Muscle layer of duodenum (tissue), 2 donors: ENCODE measurements at regions not wholly inside any gene's neighbourhood (a gene's known extent, or its start where the extent isn't known, plus 50 kb on each side); places are given as distances from the start of the nearest gene placed in this dataset.

ENCODE experiments used
- H3K27ac ChIP-seq: one replicate; pipeline ENCODE4 v1.7.0; 2013; ENCODE audit warnings: mild to moderate bottlenecking, low read length
- H3K27me3 ChIP-seq: one replicate; pipeline ENCODE4 v1.7.0; 2013; ENCODE audit warnings: low read depth, mild to moderate bottlenecking, control low read depth, low read length
- H3K36me3 ChIP-seq, 2 donors: one replicate each; pipeline ENCODE4 v1.7.0; 2013; ENCODE audit warnings: low read length in 2 of 2, control low read depth in 1 of 2, mild to moderate bottlenecking in 1 of 2; ENCODE audit not compliant: insufficient read depth in 2 of 2, control insufficient read depth in 1 of 2
- H3K4me1 ChIP-seq, 2 donors: one replicate each; pipeline ENCODE4 v1.7.0; 2013; ENCODE audit warnings: low read length in 2 of 2, mild to moderate bottlenecking in 2 of 2, control low read depth in 1 of 2, moderate library complexity in 1 of 2; ENCODE audit not compliant: insufficient read depth in 2 of 2, control insufficient read depth in 1 of 2
- H3K4me3 ChIP-seq, 2 donors: one replicate each; pipeline ENCODE4 v1.7.0; 2013; ENCODE audit warnings: low read length in 2 of 2, low read depth in 1 of 2, mild to moderate bottlenecking in 1 of 2
- H3K9me3 ChIP-seq, 2 donors: one replicate each; pipeline ENCODE4 v1.7.0; 2013; ENCODE audit warnings: low read length in 2 of 2, control low read depth in 1 of 2, mild to moderate bottlenecking in 1 of 2; ENCODE audit not compliant: control insufficient read depth in 1 of 2
- donor health status: healthy.

DNA sequence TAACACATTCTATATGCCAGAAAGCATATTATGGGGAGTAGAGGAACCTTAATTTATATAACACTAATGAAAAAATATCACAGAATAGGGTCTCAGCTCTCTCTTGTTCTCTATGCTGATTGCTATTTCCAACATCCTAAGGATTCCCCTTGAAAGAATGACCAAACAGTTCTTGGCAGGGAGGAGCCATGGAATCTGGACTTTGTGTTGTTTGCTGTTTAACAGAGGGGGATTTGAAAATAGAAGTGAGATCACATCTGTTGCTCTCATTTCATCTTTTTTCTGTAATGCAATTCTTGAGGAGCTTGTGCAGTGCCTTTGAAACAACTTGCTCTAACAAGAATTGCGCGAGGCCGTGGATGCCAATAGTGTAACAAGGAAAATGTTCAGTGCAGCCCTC lies 755.3 kb downstream of the TLE1 start:
- Histone ChIP-seq H3K27ac (no peak overlapping the region), H3K36me3 (no peaks in the 10 kb centered on the region), H3K9me3 (no peaks in the 10 kb centered on the region), H3K27me3 (no peaks in the 10 kb centered on the region), H3K4me1 (no peaks in the 10 kb centered on the region), H3K4me3 (no peak overlapping the region)

DNA sequence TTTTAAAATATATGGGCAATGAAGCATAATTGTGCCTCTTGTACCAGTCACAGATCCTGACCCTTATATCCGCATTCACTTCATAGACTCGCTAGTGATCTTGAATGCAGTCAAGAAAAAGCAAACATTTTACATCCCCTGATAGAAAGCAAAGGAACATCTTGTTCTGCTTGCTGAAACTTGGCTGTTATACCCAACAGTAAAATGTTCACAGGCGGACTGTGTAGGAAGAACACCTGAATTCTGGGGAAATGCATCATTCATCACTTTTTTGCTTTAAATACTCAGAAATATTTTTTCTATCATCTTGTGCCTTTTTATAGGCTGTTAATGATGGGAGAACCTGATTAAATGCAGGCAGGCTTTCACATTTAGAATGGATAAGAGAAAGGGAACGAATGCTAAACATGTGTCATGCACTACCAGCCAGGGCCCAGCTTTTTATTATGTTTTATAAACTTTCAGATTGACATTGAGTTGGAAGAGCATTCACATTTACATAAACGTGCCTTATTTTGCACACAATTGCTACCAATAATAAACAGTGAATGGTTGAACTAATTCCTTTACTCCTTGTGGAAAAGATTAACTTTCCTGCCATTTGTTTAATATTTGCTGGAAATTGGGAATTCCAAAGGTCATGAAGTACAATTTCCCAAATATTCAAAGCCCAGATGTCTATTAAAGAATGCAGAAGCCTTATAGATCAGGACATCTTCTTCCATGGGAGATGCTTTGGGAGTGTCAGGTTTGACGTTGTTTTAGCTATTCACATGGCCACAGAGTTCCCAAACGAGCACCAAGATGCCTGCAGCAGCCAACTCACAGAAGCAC lies 756.2 kb downstream of the TLE1 start:
- H3K4me3 ChIP-seq = no peak overlapping the region
- H3K4me1 ChIP-seq = no peaks in the 10 kb centered on the region
- no peaks in the 10 kb centered on the region for H3K9me3 ChIP-seq
- no peaks in the 10 kb centered on the region for H3K27me3 ChIP-seq
- no peak overlapping the region for H3K27ac ChIP-seq
- no peaks in the 10 kb centered on the region for H3K36me3 ChIP-seq

DNA sequence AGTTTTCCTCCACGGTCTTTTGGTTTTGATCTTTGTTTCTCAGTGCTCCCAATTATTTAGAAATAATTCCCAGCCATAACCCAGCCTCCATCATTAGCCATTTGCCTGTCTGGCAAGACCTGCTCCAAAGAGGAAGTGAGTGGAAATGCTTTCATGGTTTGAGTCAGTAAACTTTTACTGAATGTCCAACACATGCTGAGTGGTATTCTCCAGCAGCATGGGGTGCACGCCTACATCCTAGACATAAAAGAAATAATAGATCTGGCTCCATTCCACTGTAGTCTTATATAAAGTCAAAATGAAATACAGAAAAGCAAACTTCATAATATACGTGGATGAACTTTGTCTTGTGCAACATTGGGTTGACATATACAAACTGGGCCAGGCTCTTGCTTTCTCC lies 757.2 kb downstream of the TLE1 start:
- H3K27ac ChIP-seq = no peak overlapping the region
- no peaks in the 10 kb centered on the region for H3K4me1 ChIP-seq
- H3K9me3 ChIP-seq = no peaks in the 10 kb centered on the region
- H3K4me3 ChIP-seq = no peak overlapping the region
- H3K27me3 ChIP-seq = no peaks in the 10 kb centered on the region
- no peaks in the 10 kb centered on the region for H3K36me3 ChIP-seq

DNA sequence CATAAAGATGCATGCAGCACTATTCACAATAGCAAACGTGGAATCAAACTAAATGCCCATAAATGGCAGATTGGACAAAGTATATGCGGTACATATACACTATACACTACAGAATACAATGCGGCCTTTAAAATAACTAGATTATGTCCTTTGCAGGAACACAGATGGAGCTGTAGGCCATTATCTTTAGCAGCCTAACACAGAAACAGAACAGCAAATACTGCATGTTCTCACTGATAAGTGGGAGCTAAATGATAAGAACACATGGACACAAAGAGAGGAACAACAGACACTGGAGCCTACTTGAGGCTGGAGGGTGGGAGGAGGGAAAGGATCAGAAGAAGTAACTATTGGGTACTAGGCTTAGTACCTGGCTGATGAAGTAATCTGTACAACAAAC lies 758.2 kb downstream of the TLE1 start:
- H3K9me3 ChIP-seq = no peaks in the 10 kb centered on the region
- H3K36me3 ChIP-seq = no peaks in the 10 kb centered on the region
- H3K27me3 ChIP-seq = no peaks in the 10 kb centered on the region
- no peak overlapping the region for H3K4me3 ChIP-seq
- no peaks in the 10 kb centered on the region for H3K4me1 ChIP-seq
- H3K27ac ChIP-seq = no peak overlapping the region

DNA sequence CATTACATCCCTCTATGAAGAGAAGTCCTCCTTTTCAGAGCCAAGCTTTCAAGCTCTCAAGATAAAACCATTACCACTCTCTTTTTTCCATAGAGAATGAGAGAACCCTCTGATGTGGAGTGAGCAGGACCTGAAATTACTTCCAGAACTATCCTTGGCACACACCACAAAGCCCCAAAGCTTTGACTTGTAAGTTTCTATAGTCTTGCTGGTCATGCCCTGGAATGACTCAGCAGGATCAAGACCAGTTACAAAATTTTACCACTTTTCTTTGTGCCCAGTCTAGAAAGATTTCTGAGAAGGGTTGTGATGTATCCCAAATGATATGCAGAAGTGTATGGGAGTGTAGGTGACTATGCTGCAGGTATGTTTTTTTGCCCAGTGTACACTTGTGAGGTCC lies 760.6 kb downstream of the TLE1 start:
- no peaks in the 10 kb centered on the region for H3K27me3 ChIP-seq
- no peaks in the 10 kb centered on the region for H3K9me3 ChIP-seq
- no peak overlapping the region for H3K27ac ChIP-seq
- H3K4me3 ChIP-seq = no peak overlapping the region
- H3K36me3 ChIP-seq = no peaks in the 10 kb centered on the region
- H3K4me1 ChIP-seq = no peaks in the 10 kb centered on the region

DNA sequence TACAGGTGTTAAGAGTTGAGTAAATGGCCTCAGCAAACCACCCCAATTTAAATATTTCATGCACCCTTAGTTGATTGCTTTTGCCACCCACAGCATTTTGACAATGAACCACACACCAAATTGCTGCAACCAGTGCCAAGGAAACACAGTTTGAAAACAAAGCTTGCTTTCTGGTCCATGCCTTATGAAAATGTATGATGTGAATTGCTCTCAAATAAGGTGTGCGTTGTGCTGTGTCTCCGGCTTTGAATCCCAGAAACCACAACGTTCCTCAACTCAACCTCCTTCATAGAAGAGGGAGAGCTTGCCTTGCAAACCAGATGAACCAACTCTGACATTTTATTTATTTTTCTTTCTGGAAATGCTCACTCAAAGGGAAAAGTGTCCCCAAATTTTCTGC lies 762.7 kb downstream of the TLE1 start:
- no peaks in the 10 kb centered on the region for H3K27me3 ChIP-seq
- H3K4me3 ChIP-seq = no peak overlapping the region
- no peaks in the 10 kb centered on the region for H3K36me3 ChIP-seq
- H3K27ac ChIP-seq = no peak overlapping the region
- H3K9me3 ChIP-seq = no peaks in the 10 kb centered on the region
- H3K4me1 ChIP-seq = no peaks in the 10 kb centered on the region

DNA sequence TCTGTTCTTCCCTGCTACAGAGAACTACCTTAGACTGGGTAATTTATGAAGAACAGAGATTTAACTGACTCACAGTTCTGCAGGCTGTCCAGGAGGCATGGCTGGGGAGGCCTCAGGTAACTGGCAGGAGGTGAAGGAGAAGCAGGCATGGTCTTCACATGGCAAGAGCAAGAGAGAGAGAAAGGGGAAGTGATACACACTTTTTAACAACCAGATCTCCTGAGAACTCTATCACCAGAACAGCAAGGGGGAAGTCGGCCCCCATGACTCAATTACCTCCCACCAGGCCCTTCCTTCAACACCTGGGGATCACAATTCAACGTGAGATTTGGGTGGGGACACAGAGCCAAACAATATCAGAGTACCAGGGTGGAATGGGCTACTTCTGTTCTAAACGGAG lies 766.8 kb downstream of the TLE1 start:
- no peak overlapping the region for H3K27ac ChIP-seq
- peaks cover 0 to 9% of the 10 kb centered on the region in 2 donors for H3K9me3 ChIP-seq
- no peaks in the 10 kb centered on the region for H3K4me1 ChIP-seq
- H3K4me3 ChIP-seq = no peak overlapping the region
- H3K27me3 ChIP-seq = no peaks in the 10 kb centered on the region
- H3K36me3 ChIP-seq = no peaks in the 10 kb centered on the region

DNA sequence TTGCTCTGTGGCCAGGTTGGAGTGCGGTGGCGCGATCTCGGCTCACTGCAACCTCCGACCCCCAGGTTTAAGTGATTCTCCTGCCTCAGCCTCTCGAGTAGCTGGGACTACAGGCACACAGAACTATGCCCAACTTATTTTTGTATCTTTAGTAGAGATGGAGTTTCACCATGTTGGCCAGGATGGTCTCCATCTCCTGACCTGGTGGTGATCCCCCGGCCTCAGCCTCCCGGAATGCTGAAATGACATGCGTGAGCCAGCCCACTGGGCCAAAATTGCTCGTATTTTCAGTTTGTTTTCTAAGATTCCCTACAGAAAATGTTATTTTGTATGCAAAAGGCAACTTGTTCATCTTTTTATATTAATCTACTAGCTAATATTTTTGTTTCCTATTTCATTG lies 782.6 kb downstream of the TLE1 start:
- no peak overlapping the region for H3K4me3 ChIP-seq
- H3K4me1 ChIP-seq = no peaks in the 10 kb centered on the region
- H3K9me3 ChIP-seq = no peaks in the 10 kb centered on the region
- no peaks in the 10 kb centered on the region for H3K27me3 ChIP-seq
- H3K27ac ChIP-seq = no peak overlapping the region
- H3K36me3 ChIP-seq = no peaks in the 10 kb centered on the region

DNA sequence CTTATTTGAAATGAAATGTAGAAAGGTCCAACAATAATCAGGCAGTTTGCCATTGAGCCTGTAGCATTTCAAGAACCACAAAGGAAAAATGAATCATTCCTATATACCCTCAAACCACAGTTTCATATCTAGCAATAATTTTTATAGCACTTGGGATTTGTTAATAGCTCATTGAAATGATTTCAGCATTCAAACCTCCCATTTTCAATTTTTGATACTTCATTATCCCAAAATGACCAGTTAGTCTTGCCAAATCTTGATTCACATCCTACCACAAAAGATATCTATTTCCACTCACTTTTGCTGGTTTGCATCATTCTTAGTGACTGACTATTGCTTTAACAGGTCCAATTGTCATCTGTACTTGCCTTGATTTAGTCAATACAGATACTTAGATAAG lies 790.1 kb downstream of the TLE1 start:
- Histone ChIP-seq H3K4me1 (no peaks in the 10 kb centered on the region), H3K27ac (no peak overlapping the region), H3K9me3 (peaks cover 3 to 5% of the 10 kb centered on the region in 2 donors), H3K4me3 (no peak overlapping the region), H3K36me3 (no peaks in the 10 kb centered on the region), H3K27me3 (no peaks in the 10 kb centered on the region)

DNA sequence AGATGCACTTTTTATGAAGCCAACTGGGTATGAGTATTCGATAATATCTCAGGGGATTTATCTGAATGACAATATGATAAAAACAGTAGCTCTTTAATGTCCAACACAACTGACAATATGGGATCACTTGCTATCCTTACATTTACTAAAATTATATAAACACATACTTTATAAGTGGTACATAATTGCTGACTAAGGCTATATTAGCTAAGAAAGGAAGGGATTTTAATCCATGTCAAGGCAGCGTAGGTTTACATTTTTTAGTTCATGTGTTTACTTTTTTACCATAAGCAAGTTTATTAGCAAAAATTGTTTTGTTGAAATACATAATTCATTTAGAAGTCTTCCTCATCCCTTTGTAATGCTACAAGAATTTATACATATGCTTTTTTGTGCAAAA lies 796.2 kb downstream of the TLE1 start:
- peaks cover 3 to 5% of the 10 kb centered on the region in 2 donors for H3K9me3 ChIP-seq
- H3K27ac ChIP-seq = no peak overlapping the region
- no peaks in the 10 kb centered on the region for H3K4me1 ChIP-seq
- H3K27me3 ChIP-seq = no peaks in the 10 kb centered on the region
- no peaks in the 10 kb centered on the region for H3K36me3 ChIP-seq
- H3K4me3 ChIP-seq = no peak overlapping the region

DNA sequence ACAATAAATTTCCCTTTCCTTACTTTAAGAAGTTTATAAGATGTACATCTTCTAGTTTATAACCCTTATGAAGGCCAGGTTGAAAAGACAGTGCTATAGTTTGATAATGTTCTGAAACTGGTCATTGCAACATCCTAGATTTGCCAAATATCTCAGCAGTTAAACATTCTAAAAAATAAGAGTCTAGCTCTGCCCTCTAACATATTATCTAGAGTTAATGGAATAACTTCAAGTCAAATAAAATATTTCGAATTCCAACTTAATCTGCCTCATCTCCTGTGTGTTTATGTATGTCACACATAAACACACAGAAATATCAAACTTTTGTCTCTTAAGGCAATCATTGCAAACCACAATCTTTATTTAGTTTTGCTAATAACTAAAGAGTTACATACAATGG lies 796.6 kb downstream of the TLE1 start:
- Histone ChIP-seq H3K4me3 (no peak overlapping the region), H3K9me3 (peaks cover 3 to 5% of the 10 kb centered on the region in 2 donors), H3K4me1 (no peaks in the 10 kb centered on the region), H3K27ac (no peak overlapping the region), H3K36me3 (no peaks in the 10 kb centered on the region), H3K27me3 (no peaks in the 10 kb centered on the region)

DNA sequence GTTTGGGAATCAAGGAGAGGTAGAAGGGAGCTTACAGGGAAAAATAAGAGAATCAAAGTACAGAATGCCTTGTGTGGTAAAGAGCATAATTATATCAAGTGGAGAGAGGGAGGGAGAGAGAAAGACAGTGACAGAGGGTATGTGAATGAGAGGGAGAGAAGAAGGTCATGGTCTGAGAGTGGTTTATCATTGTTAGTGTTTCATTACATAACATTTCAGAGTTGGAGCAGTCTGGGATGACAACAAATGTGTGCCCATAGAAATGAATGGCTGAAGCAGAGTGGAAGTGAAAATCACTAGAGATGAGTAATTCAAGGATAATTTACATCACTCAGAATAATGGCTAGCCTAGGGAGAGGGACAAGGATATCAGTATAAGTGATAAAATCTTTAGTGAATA lies 799.2 kb downstream of the TLE1 start:
- no peak overlapping the region for H3K4me3 ChIP-seq
- no peak overlapping the region for H3K27ac ChIP-seq
- no peaks in the 10 kb centered on the region for H3K36me3 ChIP-seq
- peaks cover 0 to 3% of the 10 kb centered on the region in 2 donors for H3K9me3 ChIP-seq
- H3K4me1 ChIP-seq = no peaks in the 10 kb centered on the region
- H3K27me3 ChIP-seq = no peaks in the 10 kb centered on the region
